CD4-positive, CD25-positive, alpha-beta regulatory T cell (primary cell): ENCODE measurements at regions not wholly inside any gene's neighbourhood (a gene's known extent, or its start where the extent isn't known, plus 50 kb on each side); places are given as distances from the start of the nearest gene placed in this dataset.

ENCODE experiments used
- ATAC-seq, 2 donors: fragments of 150-1000 bp; cut with Tn5 transposase; one replicate each; pipeline ENCODE4 v1.10.0; 2021; ENCODE audit warnings: low read depth in 2 of 2, moderate number of reproducible peaks in 2 of 2, moderate library complexity in 1 of 2
- DNase-seq, 3 donors: peaks; one replicate each; pipeline versions ENCODE4 v3.0.0 to v3.0.0-alpha.2; 2012 to 2022; ENCODE audit warnings: mixed read lengths in 1 of 3
- H3K27ac ChIP-seq: one replicate; pipeline ENCODE4 v1.7.0; 2013; ENCODE audit warnings: mild to moderate bottlenecking, low read length; ENCODE audit not compliant: insufficient read depth, poor library complexity, severe bottlenecking
- H3K27me3 ChIP-seq: one replicate; pipeline ENCODE4 v1.7.0; 2013; ENCODE audit warnings: low read length; ENCODE audit not compliant: control insufficient read depth, insufficient read depth
- H3K36me3 ChIP-seq: one replicate; pipeline ENCODE4 v1.7.0; 2013; ENCODE audit warnings: mild to moderate bottlenecking, low read length, moderate library complexity; ENCODE audit not compliant: control insufficient read depth, insufficient read depth
- H3K4me1 ChIP-seq: 2 replicates; pipeline ENCODE4 v1.7.0; 2013; ENCODE audit warnings: mild to moderate bottlenecking, low read length; ENCODE audit not compliant: insufficient read depth, control insufficient read depth, poor library complexity, severe bottlenecking
- H3K4me3 ChIP-seq: one replicate; pipeline ENCODE4 v1.7.0; 2013; ENCODE audit warnings: low read depth, mild to moderate bottlenecking, low read length, moderate library complexity
- H3K9me3 ChIP-seq, 2 experiments: 1 replicate in 1 of 2; 2 replicates in 1 of 2; pipeline ENCODE4 v1.7.0; 2013; ENCODE audit warnings: low read length in 2 of 2, mild to moderate bottlenecking in 1 of 2, moderate library complexity in 1 of 2; ENCODE audit not compliant: control insufficient read depth in 2 of 2
- H3K27ac Mint-ChIP-seq, 3 donors: one replicate each; pipeline ENCODE4 v1.8.0; 2020 to 2022; ENCODE audit warnings: mild to moderate bottlenecking in 3 of 3, mixed read lengths in 3 of 3, moderate library complexity in 2 of 3
- H3K27me3 Mint-ChIP-seq: one replicate; pipeline ENCODE4 v1.8.0; 2022; ENCODE audit warnings: mild to moderate bottlenecking, mixed read lengths
- H3K36me3 Mint-ChIP-seq: one replicate; pipeline ENCODE4 v1.8.0; 2020; ENCODE audit warnings: mixed read lengths
- H3K4me1 Mint-ChIP-seq, 4 donors: one replicate each; pipeline ENCODE4 v1.8.0; 2020 to 2022; ENCODE audit warnings: mixed read lengths in 4 of 4, mild to moderate bottlenecking in 1 of 4
- H3K4me3 Mint-ChIP-seq, 4 donors: one replicate each; pipeline ENCODE4 v1.8.0; 2020 to 2022; ENCODE audit warnings: mild to moderate bottlenecking in 4 of 4, mixed read lengths in 4 of 4, moderate library complexity in 3 of 4
- H3K9me3 Mint-ChIP-seq, 7 donors: one replicate each; pipeline ENCODE4 v1.8.0; 2020 to 2022; ENCODE audit warnings: mixed read lengths in 7 of 7, mild to moderate bottlenecking in 3 of 7, moderate library complexity in 2 of 7

DNA sequence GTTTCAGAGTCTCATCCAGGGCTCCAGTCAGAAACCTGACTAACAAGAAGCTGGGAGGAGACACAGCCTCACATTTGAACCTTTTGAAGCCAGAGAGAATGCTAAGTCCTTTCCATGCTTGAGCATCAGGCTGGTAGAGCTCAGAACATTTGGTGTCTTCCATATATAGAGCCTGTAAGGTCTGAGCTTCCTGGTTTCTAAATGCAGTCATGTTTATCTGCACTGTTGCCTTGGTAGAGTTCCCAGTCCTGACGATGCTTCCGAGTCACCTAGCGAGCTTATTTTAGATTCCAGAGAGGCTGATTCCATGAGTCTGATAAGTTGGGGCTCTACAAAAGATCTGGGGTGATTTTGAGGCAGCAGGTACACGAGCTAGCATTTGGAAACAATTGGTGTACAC, 68.4 kb upstream of the SORL1 start:
- no peaks in the 10 kb centered on the region for H3K27me3 ChIP-seq
- no peaks in the 10 kb centered on the region for H3K9me3 Mint-ChIP-seq
- H3K36me3 ChIP-seq = no peaks in the 10 kb centered on the region
- peaks cover 13 to 20% (median 15%) of the 10 kb centered on the region in 4 donors for H3K4me1 Mint-ChIP-seq
- H3K27ac Mint-ChIP-seq = no peak overlapping the region
- H3K27ac ChIP-seq = no peak overlapping the region
- peaks cover 11% of the 10 kb centered on the region for H3K4me1 ChIP-seq
- ATAC-seq = no peak
- no peaks in the 10 kb centered on the region for H3K27me3 Mint-ChIP-seq
- no peaks in the 10 kb centered on the region for H3K36me3 Mint-ChIP-seq
- H3K9me3 ChIP-seq = no peaks in the 10 kb centered on the region
- H3K4me3 ChIP-seq = no peak overlapping the region
- no peak overlapping the region for H3K4me3 Mint-ChIP-seq
- no peak for DNase-seq

DNA sequence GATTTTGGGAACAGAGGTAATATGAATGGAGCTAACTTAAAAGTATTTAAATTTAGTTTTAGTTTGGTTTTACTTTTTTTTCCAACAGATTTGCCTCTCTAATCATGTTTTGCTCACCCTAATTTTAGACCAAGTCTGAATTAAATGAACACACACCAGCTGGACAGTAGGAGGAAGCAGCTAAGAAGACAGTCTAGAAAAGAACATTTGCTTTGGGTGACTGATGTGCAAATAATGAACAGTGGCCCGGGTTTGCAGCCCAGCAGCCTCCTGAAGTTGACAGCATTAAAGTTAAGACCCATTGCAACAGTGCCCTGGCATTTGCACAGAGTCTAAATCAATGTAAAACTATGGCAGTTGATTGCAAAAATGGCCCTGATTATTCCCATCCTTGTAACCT, 66.4 kb upstream of the SORL1 start:
- ATAC-seq (no peak), DNase-seq (no peak)
- Histone ChIP-seq H3K4me3 (no peak overlapping the region), H3K4me1 (no peaks in the 10 kb centered on the region), H3K27ac (no peak overlapping the region), H3K9me3 (no peaks in the 10 kb centered on the region), H3K36me3 (no peaks in the 10 kb centered on the region), H3K27me3 (no peaks in the 10 kb centered on the region)
- H3K36me3 Mint-ChIP-seq = no peaks in the 10 kb centered on the region
- no peak overlapping the region for H3K4me3 Mint-ChIP-seq
- peaks cover 0 to 7% (median 2%) of the 10 kb centered on the region in 4 donors for H3K4me1 Mint-ChIP-seq
- H3K9me3 Mint-ChIP-seq = no peaks in the 10 kb centered on the region
- H3K27ac Mint-ChIP-seq = peak overlapping the region in 1 of 3 donors; percentile 36
- H3K27me3 Mint-ChIP-seq = no peaks in the 10 kb centered on the region
